HS-5 (cell line): ENCODE measurements at regions not wholly inside any gene's neighbourhood (a gene's known extent, or its start where the extent isn't known, plus 50 kb on each side); places are given as distances from the start of the nearest gene placed in this dataset.

Experiments
- DNase-seq: peaks from one replicate; pipeline ENCODE4 v3.0.0-alpha.2; 2012; ENCODE audit warnings: low read depth

DNA sequence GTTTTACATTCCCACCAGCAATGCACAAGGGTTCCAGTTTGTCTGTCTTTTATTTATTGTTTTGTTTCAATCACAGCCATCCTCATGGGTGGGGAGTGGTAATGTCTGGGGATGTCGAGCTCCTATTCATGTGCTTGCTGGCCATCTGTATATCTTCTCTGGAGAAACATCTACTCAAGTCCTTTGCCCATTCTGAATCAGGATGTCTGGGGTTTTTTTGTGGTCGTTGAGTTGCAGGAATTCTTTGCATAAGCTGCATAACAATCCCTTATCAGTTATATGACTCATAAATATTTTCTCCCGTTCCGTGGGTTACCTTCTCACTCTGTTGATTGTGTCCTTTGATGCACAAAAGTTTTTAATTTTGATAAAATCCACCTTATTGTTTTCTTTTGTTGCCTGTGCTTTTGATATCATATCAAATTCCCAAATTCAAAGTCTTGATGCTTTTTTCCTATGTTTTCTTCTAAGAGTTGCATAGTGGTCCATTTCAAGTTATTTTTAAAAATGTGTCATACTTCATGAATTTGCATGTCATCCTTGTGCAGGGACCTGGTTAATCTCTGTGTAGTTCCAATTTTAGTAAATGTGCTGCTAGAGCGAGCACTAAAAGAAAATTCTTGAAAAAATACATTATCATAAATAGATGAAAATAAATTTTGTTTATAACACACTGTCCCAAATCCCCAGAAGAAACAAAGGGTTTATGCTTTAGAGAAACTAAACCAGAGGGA is 54.9 kb upstream of the PDE10A start:
- no peak for DNase-seq

DNA sequence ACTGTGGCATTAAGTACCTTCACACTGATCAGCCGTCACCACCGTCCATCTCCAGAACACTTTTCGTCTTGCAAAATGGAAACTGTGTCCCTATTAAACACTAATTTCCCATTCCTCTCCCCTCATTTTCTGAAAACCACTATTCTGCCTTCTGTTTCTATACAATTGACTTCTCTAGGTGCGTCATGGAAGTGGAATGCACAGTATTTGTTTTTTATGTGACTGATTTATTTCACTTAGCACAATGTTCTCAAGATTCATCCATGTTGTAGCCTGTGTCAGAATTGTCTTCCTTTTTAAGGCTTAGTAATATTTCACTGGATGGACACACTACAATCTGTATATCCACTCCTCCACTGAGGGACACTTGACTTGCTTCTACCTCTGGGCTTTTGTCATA is 53.8 kb upstream of the PDE10A start:
- DNase-seq: no peak

DNA sequence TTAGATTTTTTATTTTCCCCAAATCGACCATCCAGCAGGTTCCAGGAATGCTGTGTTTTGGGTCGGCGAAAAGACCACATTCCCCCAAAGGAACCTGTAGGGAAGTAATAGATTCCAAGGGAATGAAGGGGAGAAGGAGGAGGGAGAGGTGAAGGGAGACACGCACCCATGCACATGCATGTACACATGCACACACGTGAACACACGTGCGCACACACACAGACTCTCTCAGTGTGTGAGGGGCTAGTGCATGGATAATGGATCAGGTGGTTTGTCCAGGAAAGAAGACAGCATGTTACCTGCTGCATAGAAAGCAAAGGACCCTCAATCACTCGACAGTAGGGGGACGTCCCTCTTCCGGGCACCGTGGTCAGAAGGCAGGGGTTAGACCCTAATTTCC is 52.4 kb upstream of the PDE10A start:
- DNase-seq: no peak

DNA sequence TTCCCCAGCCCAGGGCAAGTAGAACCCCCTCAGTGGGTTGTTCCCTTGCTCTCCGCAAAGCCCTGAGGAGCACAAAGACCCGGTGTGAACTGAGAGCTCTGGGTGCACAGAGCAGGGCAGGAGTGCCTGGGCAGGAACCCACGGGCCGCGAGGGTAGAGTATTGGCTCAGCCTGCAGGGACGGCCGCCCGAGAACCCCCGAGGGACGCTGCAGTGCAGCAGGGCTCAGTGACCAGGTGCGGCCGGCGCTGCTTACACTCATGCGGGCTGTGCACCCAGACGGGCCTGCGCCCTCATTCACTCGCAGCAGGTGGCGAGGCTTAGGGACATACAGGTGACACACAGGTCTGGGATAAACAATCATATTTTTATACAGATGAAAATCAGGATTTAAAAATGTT is 51.9 kb upstream of the PDE10A start:
- DNase-seq: no peak

DNA sequence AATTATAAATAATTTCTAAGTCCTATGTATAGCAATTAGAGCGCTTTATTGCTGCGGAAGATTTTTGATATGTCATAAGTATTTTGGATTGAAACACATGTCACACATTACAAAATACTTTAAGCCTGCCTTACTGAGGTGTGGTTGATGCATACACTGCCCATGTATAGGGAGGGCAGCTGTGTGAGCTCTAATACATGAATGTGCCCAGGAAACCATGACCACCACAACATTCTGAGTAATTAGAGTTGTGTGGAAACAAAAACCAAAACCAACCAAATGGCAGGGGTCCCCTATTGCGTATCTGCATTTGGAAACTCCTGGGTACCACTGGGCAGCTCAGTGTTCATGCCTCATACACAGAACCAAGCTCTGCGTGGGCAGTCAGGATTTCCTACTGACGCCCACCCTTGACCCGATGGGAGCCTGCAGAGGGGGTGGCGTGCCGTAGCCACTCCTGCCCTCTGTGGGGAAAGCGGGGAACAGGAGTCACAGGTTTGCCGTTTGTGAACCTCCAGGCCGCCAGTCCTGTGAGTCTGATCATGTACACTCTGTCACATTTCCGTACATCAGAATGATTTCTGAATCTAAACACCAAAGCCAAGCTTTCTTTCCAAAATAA is 50.9 kb upstream of the PDE10A start:
- no peak for DNase-seq
